ENCODE measurements at regions not wholly inside any gene's neighbourhood (a gene's known extent, or its start where the extent isn't known, plus 50 kb on each side); places are given as distances from the start of the nearest gene placed in this dataset.
A peak's percentile ranks its signal among the peaks of the same experiment; 100 is the strongest.

GRCh38 chr5:174310706-174311105, 265.2 kb downstream of the NSG2 start:
- no peak for DNase-seq (ENCODE audit: low read depth in 2 of 2)

- no peak for DNase-seq (ENCODE audit: low read depth in 2 of 2)
Measured at GRCh38 chr5:174311121-174311520, 265.6 kb downstream of the NSG2 start.

DNA sequence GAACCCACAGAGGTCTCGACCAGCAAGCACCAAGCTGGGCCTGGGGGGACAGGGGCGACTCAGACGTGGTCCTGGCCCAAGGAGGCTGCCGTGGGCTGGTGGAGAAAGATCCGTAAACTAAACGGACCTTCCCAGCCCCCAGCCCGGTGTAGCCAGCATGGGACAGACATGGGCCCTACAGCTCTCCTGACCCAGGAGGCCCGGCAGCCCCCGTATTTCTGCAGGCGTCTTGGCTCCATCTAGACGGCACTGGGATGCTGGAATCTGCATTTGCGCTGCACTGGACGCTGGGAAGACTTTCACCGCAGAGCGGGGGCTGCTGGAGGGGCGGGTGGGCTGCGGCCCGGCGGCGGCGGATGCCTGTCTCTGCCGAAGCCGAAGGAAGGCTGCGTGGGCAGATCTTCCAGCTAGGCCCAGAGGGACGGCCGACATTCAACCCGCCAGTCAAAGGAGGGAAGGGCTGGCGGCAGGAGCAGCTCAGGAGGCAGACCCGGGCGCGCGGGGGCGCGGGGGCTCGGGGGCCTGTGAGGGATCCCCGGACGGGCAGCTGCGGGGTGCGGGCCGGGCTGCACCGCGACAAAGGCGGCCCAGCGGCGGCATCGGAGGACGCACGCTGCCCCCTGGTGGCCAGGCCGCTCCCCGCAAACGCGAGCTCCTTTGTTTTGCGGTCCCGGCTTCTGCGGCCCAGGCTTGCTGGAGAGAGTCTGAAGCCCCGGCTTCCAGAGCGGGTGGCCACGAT, 266.2 kb downstream of the NSG2 start:
- peak; percentile 2 to 45 for DNase-seq (ENCODE audit: low read depth in 2 of 2)

DNA sequence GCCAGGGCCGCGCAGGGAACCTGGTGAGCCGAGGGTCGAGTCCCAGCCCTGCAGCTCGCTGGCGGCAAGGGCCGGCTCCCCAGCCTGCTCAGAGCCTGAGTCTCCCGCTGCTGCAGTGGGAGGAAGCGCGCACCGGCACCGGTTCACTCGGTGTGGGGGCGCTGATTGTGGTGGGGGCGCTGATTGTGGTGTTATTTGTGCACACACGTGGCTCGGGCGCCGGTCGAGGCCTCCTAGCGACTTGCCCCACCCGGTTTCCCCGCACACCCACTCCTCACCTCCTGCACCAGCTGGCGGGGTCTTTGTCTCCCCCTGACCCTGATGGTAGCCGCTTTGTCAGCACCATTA, 266.7 kb downstream of the NSG2 start:
- DNase-seq (ENCODE audit: low read depth in 2 of 2): no peak

- no peak for DNase-seq (ENCODE audit: low read depth in 2 of 2)
Measured at GRCh38 chr5:174312641-174313040, 267.1 kb downstream of the NSG2 start.

DNA sequence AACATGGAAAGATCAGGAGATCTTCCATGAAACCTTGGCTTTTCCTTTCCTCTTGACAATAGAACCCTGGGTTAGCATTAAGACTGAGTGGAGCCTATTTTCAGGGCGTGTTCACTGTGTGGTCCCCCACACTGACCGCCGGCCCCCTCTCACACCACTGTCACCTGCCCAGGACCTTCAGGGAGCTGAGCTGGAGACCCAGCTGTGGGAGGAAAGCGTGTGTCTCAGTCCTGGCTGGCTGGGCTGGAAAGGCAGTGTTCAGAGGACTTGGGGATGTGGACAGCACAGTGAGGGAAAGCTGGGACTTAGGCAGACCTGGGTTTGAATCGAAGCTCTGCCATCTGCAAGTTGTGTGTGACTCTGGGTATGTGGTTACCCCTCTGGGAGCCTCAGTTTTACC, 268.1 kb downstream of the NSG2 start:
- DNase-seq (ENCODE audit: low read depth in 2 of 2): no peak

GRCh38 chr5:174314261-174314660, 268.8 kb downstream of the NSG2 start:
- DNase-seq (ENCODE audit: low read depth in 2 of 2): no peak

DNA sequence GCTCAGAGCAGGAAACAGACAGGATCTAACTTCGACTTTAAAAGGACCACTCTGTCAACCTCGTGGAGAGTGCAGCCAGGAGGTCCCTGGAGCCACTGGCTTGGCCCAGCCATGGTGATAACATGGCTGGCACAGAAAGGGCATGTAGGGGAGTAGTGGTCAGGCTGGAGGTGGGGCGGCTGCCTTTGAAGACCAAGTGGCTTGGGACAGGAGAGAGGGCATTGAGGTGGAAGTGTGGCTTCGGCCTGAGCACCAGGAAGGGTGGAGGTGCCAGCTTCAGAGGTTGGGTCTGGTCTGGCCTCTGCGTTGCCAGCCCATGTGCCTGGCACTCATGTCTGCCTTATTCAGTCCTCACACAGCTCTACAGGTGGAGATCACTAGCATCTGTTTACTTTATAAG, 270.0 kb downstream of the NSG2 start:
- no peak for DNase-seq (ENCODE audit: low read depth in 2 of 2)

GRCh38 chr5:174315871-174316270, 270.4 kb downstream of the NSG2 start:
- no peak for DNase-seq (ENCODE audit: low read depth in 2 of 2)

DNA sequence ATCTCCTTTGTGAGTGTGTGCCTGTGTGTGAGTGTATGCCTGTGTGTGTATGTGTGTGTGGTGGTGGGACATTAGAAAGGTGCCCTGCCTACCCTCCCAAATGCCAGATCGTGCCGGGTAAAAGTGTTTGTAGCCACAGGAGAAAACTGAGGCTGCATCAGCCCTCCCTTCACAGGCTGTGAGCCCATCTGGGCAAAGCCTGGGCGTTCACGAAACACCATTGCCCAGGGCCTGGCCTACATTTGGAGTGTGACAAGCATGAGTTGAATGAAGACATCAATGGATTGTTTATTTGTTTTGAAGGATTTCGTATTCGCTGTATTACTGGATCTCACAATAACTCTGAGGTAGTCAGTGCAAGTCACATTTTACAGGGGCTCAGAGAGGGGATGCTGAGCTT, 270.8 kb downstream of the NSG2 start:
- no peak for DNase-seq (ENCODE audit: low read depth in 2 of 2)

GRCh38 chr5:174317256-174317894, 271.9 kb downstream of the NSG2 start:
- peak in 1 of 2 donors; percentile 34 for DNase-seq (ENCODE audit: low read depth in 2 of 2)

GRCh38 chr5:174318578-174318977, 273.1 kb downstream of the NSG2 start:
- no peak for DNase-seq (ENCODE audit: low read depth in 2 of 2)

DNA sequence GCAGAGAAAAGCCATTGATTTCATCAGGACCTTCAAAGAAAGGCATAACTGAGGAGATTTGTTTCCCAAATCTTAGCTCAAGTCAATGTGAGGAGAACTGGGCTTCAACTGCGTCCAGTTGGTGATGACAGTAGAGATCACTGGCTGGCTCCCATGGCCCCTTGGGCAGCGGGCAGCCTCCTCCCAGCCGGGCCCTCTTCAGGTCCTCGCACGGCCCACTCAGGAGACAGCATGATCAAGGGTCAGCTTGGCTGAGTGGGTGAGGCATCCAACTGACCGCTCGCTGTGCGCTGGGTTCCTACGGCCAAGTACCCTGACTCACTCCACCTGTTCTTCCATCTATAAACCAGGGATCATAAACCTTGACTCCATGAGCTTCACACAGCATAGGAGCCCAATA, 274.0 kb downstream of the NSG2 start:
- no peak for DNase-seq (ENCODE audit: low read depth in 2 of 2)

- DNase-seq (ENCODE audit: low read depth in 2 of 2): no peak
Measured at GRCh38 chr5:174320051-174320450, 274.5 kb downstream of the NSG2 start.

DNA sequence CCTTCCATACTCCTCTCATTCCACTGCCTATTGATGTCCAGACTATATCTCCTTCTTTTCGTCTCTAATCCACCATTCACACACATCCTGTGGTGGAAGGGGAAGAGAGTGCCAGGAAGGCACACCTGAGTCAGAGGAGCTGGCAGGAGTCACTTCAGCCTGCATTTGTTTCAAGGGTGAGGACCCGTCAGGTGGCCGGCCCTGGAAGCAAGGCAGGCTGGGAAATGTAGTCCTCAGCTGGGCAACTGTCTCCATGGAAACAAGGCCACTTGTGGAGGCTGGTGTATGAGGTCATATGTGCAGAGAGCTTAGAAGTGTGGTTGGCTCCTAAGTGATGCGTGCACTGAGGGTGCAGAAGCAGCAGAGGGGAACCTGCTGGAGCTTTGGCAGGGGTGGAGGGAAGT, 278.4 kb downstream of the NSG2 start:
- DNase-seq (ENCODE audit: low read depth in 2 of 2): peak in 1 of 2 donors; percentile 2

DNA sequence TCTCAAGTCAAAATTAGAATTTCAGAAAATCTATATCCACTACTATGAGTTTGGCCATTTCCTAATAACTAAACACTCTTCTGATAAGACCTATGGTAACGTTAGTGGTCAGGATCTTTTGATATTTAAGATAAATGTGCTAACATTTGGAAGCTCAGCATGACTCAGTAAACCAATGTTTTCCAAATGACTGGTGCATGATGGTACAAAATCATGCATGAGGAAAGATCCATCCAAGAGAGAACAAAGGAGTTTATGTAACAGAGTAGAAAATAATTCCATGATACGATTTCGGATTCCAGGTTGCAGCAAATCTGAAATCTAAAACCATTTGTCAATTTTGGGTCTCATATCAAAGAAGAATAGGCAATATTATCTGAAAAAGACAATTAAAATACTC, 279.2 kb downstream of the NSG2 start:
- no peak for DNase-seq (ENCODE audit: low read depth in 2 of 2)

DNA sequence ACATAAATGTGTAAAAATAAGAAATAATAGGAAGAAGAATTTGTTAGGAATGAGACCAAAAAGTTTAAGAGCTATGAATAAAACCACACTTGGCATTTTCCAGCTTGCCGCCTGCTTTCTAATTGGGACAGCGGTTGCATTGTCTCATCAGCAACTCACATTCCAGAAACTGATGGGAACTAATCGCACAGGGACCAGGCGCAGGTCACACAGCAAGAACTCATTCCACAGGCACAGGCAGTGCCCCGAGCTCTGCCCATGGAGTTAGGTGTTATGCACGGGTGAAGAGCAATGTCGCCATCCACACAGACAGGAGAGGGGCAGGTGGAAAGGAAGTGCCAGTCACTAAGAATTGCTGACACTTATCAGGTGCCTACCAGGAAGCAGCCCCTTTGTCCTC, 279.9 kb downstream of the NSG2 start:
- DNase-seq (ENCODE audit: low read depth in 2 of 2): no peak

DNA sequence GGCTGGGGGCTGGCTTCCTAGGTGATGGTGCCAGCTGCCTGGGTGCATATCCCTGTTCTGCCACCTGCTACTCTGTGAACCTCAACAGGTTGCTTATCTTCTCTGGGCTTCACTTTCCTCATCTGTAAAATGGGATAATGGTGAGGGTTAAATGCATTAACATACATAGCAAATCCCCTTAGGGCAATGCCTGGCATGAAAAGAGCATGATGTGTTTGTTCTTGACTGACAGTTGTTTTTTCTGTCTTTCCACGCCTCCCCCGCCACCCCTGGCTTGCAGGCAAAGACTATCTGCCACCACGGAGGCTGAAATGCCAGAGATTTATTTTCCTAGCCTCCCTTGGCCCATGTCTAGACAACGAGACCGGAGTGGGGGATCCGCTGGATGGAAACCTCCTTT, 280.5 kb downstream of the NSG2 start:
- DNase-seq (ENCODE audit: low read depth in 2 of 2): no peak

DNA sequence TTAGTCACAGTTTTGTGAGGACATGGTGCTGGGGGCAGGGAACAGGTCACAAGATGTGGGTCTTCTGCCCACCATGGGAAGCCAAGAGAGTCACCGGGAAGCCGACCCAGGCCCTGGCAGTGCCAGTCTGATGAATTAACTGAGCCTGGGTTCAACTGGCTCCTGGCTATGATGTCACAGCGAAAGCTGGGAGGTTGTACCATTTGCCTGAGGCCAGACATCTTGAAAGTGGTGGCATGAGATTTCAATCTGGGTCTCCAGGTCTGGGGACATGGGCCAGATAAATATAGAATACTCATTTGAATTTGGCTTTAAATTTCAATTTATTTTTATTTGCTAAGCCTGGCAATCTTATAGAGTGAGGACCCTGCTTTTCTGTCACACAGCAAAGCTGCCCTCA, 280.9 kb downstream of the NSG2 start:
- no peak for DNase-seq (ENCODE audit: low read depth in 2 of 2)

GRCh38 chr5:174327317-174327864, 281.9 kb downstream of the NSG2 start:
- DNase-seq (ENCODE audit: low read depth in 2 of 2): peak; percentile 27 to 54

- no peak for DNase-seq (ENCODE audit: low read depth in 2 of 2)
Measured at GRCh38 chr5:174327896-174328295, 282.4 kb downstream of the NSG2 start.

DNA sequence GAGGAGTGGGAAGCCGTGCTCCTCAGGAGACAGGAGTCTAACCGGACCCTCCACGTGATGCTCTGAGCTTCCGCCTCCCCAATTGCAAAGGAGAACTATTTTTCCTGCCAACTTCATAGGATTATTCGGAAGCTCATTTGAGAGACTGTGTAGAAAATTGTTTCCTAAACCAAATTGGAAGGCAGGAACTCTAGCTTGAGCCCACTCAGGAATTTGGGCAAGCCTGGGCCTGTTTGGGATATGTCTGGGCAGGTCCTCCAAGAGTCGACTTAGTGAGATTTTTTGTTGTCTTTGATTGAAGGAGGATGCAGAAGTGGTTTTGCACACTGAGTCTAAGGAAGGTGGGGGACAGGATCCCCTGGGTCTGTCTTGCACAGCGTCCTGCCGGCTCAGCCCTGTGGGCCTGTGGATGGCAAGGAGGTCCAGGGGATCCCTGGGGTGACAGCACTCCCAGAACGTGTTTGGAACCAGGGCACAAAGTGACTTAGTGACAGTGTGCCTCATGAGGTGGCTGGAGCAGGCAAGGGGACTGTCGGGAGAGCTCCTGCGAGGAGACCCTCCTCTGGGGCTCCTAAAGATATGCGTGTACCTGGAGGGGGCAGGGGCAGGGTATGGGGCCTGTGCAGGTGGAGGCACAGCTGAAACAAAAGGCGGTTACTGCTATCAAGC, 283.3 kb downstream of the NSG2 start:
- no peak for DNase-seq (ENCODE audit: low read depth in 2 of 2)

- no peak for DNase-seq (ENCODE audit: low read depth in 2 of 2)
Measured at GRCh38 chr5:174329738-174330137, 284.2 kb downstream of the NSG2 start.
